GM08714 (cell line): ENCODE measurements at regions not wholly inside any gene's neighbourhood (a gene's known extent, or its start where the extent isn't known, plus 50 kb on each side); places are given as distances from the start of the nearest gene placed in this dataset.
"Not testable (repeated sequence)": the region's sequence is repeated elsewhere in the genome, so short reads cannot be mapped to it uniquely, and the experiment has no call there.

Source experiments
- H3K4me3 ChIP-seq: fragments of 200-500 bp; sonication (Bioruptor generic); 2 replicates; pipeline ENCODE4 v1.5.1; 2014; ENCODE audit warnings: mild to moderate bottlenecking, low read length, inconsistent platforms
- ZNF274 ChIP-seq: IDR thresholded peaks from 2 replicates; pipeline ENCODE4 v1.6.1; 2012; ENCODE audit warnings: mild to moderate bottlenecking, low read depth, low read length

GRCh38 chr6:139967497-139967896 is 593.0 kb upstream of the CITED2 start:
- H3K4me3 ChIP-seq: no peak overlapping the region
- TF ChIP-seq ZNF274: no peak

- no peak for TF ChIP-seq ZNF274
- H3K4me3 ChIP-seq: no peak overlapping the region
Measured at GRCh38 chr6:139965393-139965792, 590.9 kb upstream of the CITED2 start.

- TF ChIP-seq ZNF274: no peak
- H3K4me3 ChIP-seq: no peak overlapping the region
Measured at GRCh38 chr6:139964737-139965136, 590.3 kb upstream of the CITED2 start.

- no peak for TF ChIP-seq ZNF274
Measured at GRCh38 chr6:139962654-139963347, 588.4 kb upstream of the CITED2 start.

GRCh38 chr6:139961190-139961589 is 586.7 kb upstream of the CITED2 start:
- no peak overlapping the region for H3K4me3 ChIP-seq
- TF ChIP-seq ZNF274: no peak

More at GRCh38 chr6:139962654-139963347, 588.4 kb upstream of the CITED2 start:
- H3K4me3 ChIP-seq: no peak overlapping the region

- H3K4me3 ChIP-seq: no peak overlapping the region
- TF ChIP-seq ZNF274: no peak
Measured at GRCh38 chr6:139960671-139961070, 586.2 kb upstream of the CITED2 start.

GRCh38 chr6:139955366-139956155 is 581.1 kb upstream of the CITED2 start:
- no peak overlapping the region for H3K4me3 ChIP-seq
- no peak for TF ChIP-seq ZNF274

GRCh38 chr6:139954463-139955071 is 580.1 kb upstream of the CITED2 start:
- no peak overlapping the region for H3K4me3 ChIP-seq
- no peak for TF ChIP-seq ZNF274

GRCh38 chr6:139953780-139954179 is 579.3 kb upstream of the CITED2 start:
- not testable (repeated sequence) for H3K4me3 ChIP-seq

GRCh38 chr6:139951172-139951571 is 576.7 kb upstream of the CITED2 start:
- no peak overlapping the region for H3K4me3 ChIP-seq
- TF ChIP-seq ZNF274: no peak

GRCh38 chr6:139944976-139945375 is 570.5 kb upstream of the CITED2 start:
- TF ChIP-seq ZNF274: no peak
- H3K4me3 ChIP-seq: no peak overlapping the region

GRCh38 chr6:139944131-139944530 is 569.7 kb upstream of the CITED2 start:
- H3K4me3 ChIP-seq: no peak overlapping the region
- no peak for TF ChIP-seq ZNF274

- no peak for TF ChIP-seq ZNF274
- no peak overlapping the region for H3K4me3 ChIP-seq
Measured at GRCh38 chr6:139943391-139943790, 568.9 kb upstream of the CITED2 start.

GRCh38 chr6:139942331-139942730 is 567.9 kb upstream of the CITED2 start:
- H3K4me3 ChIP-seq: no peak overlapping the region
- TF ChIP-seq ZNF274: no peak

- TF ChIP-seq ZNF274: no peak
- no peak overlapping the region for H3K4me3 ChIP-seq
Measured at GRCh38 chr6:139941826-139942225, 567.4 kb upstream of the CITED2 start.
